Kidney capillary endothelial cell (primary cell): ENCODE measurements at regions not wholly inside any gene's neighbourhood (a gene's known extent, or its start where the extent isn't known, plus 50 kb on each side); places are given as distances from the start of the nearest gene placed in this dataset.

ENCODE experiments used
- DNase-seq: peaks from one replicate; pipeline ENCODE4 v3.0.0-alpha.2; 2018; ENCODE audit warnings: low spot score

- DNase-seq, result no peak
Observed at GRCh38 chr11:10925149-10925926, 67.5 kb upstream of the ZBED5 start.

DNA sequence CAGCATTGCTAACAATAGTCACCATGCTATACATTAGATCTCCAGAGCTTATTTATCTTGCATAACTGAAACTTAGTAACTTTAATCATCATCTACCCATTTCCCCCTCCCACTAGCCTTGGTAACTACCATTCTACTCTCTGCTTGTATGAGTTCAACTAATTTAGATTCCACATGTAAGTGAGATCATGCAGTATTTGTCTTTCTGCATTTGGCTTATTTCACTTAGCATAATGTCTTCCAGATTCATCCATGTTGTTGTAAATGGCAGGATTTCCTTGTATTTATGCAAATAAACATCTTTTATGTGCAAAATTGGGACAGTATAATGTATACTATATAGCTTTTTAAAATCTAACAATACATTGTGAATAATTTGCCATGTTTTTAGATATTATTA is 66.0 kb upstream of the ZBED5 start:
- no peak for DNase-seq

DNA sequence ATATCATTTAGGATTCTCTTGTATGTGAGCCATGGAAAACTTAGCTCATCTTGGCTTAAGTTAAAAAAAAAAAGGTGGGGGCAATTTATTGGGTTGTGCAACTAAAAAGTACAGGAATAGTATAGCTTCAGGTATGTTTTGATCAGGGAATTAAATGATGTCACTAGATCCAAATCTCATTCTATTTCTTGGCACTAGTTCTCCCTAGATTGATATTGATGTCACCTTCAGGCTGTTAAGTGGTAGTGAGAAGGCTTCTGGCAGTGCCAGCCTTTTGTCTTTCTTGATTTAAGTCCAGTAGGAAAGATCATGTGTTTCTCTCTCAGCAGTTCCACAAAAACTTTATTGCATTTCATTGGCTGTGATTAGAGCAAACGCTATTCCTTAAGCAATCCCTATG is 65.0 kb upstream of the ZBED5 start:
- no peak for DNase-seq

GRCh38 chr11:10920875-10921274 is 63.0 kb upstream of the ZBED5 start:
- DNase-seq, result no peak

- DNase-seq, result no peak
Observed at GRCh38 chr11:10920205-10920604, 62.4 kb upstream of the ZBED5 start.

DNA sequence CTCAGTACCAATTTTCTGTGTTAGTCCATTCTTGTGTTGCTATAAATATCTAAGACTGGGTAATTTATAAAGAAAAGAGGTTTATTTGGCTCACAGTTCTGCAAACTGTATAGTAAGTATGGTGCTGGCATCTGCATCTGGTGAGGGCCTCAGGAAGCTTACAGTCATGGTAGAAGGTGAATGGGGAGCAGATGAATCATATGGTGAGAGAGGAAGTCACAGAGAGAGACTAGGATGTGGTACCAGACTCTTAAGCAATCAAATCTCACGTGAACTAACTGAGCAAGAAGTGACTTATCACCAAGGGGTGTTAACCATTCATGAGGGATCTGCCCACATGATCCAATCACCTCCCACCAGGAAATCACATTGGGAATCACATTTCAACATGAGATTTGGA is 60.8 kb upstream of the ZBED5 start:
- no peak for DNase-seq

- no peak for DNase-seq
Observed at GRCh38 chr11:10918275-10918674, 60.4 kb upstream of the ZBED5 start.

- DNase-seq, result no peak
Observed at GRCh38 chr11:10917802-10918201, 59.9 kb upstream of the ZBED5 start.

DNA sequence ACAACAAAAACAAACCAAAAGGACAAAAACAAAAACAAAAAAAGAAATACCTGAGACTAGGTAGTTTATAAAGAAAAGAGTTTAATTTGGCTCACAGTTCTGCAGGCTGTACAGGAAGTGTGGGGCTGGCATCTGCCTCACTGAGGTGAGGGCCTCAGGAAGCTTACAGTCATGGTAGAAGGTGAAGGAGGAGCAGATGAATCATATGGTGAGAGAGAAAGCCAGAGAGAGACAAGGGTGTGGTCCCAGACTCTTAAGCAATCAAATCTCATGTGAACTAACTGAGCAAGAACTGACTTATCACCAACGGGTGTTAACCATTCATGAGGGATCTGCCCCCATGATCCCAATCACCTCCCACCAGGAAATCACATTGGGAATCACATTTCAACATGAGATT is 58.8 kb upstream of the ZBED5 start:
- no peak for DNase-seq

GRCh38 chr11:10914050-10914449 is 56.2 kb upstream of the ZBED5 start:
- DNase-seq, result no peak

GRCh38 chr11:10913075-10913474 is 55.2 kb upstream of the ZBED5 start:
- DNase-seq, result no peak

DNA sequence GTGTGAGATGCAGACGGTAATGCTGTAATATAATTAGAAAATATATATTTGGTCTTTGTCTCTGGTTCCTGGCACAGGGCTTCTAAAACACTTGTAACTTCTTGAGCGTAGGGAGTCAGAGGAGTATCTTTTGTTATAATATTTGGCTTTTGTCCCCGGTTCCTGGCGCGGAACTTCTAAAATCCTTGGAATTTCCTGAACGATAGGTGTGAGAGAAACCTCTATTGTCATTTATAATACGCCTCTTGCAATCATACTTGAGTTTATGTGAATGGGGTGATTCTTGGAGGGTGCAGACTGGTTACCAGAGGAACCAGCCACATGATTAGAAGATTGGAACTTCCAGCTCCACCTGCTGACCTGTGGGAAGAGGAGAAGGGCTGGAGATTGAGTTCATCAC is 54.1 kb upstream of the ZBED5 start:
- DNase-seq, result no peak

DNA sequence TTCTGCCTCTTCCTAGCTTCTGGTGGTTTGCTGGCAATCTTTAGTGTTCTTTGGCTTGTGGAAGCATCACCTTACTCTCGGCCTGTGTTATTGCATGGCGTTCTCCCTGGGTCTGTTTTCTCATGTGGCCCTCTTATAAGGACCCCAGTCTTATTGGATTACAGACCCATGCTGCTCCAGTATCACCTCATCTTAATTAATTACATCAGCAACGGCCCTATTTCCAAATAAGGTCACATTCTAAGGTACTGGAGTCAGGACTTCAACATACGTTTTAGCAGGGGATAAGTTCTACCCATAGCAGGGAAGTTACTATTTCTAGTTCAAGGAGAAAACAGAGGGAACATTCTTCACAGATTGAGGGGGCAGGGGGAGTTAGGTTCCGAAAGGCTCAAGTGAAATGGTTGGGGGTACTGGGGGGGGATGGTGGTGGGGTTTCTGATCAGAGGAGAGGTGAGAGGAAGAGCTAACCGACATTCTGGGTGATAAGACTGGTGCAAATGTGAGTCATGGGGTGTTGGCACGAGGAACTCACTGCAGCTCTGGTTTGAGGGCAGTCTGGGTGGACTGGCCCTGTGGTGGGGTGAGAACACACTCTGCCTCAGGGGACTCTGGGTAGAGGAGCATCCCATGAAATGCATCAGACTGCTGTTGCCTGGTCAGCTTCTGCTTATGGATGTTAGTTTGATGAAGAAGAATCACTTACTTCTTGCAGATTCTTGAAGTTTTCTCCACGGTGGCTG is 51.5 kb upstream of the ZBED5 start:
- DNase-seq, result no peak

GRCh38 chr11:10908215-10908951 is 50.5 kb upstream of the ZBED5 start:
- no peak for DNase-seq
